Tibial artery (tissue), 4 donors: ENCODE measurements at regions not wholly inside any gene's neighbourhood (a gene's known extent, or its start where the extent isn't known, plus 50 kb on each side); places are given as distances from the start of the nearest gene placed in this dataset.
"Not testable (repeated sequence)": the region's sequence is repeated elsewhere in the genome, so short reads cannot be mapped to it uniquely, and the experiment has no call there.

Experiments
- DNase-seq, 2 donors: peaks; one replicate each; pipeline ENCODE4 v3.0.0-alpha.2; 2019
- H3K27ac ChIP-seq, 2 donors: fragments of 200-600 bp; sonication (generic) in 1 of 2; 1 replicate in 1 of 2; 2 replicates in 1 of 2; pipeline ENCODE4 v1.5.1; 2018 to 2019; ENCODE audit warnings: mild to moderate bottlenecking in 1 of 2
- H3K27me3 ChIP-seq, 2 donors: fragments of 200-600 bp; sonication (generic) in 1 of 2; one replicate each; pipeline versions ENCODE4 v1.5.1 to v1.6.0; 2016 to 2019
- H3K36me3 ChIP-seq, 3 donors: fragments of 200-600 bp; sonication (generic) in 2 of 3; one replicate each; pipeline ENCODE4 v1.5.1; 2016 to 2019; ENCODE audit warnings: mild to moderate bottlenecking in 2 of 3
- H3K4me1 ChIP-seq, 4 donors: fragments of 200-600 bp; sonication (generic) in 2 of 4; 1 replicate in 3 of 4; 2 replicates in 1 of 4; pipeline ENCODE4 v1.5.1; 2016 to 2019
- H3K4me3 ChIP-seq, 2 donors: fragments of 200-600 bp; sonication (generic) in 1 of 2; 1 replicate in 1 of 2; 2 replicates in 1 of 2; pipeline ENCODE4 v1.5.1; 2018 to 2019; ENCODE audit warnings: mild to moderate bottlenecking in 2 of 2
- H3K9me3 ChIP-seq, 3 donors: fragments of 200-600 bp; sonication (generic) in 1 of 3; one replicate each; pipeline ENCODE4 v1.5.1; 2016 to 2019
- CTCF ChIP-seq, 2 experiments: fragments of 200-600 bp in 1 of 2; fragments of 450-650 bp in 1 of 2; IDR thresholded peaks; one replicate each; pipeline ENCODE4 v1.5.1; 2017 to 2019; ENCODE audit warnings: antibody characterized with exemption in 2 of 2, mild to moderate bottlenecking in 1 of 2, moderate library complexity in 1 of 2
- intact Hi-C: fragments of 100-400 bp; cut with DNase I; formaldehyde crosslinking; loops from one replicate; pipeline ENCODE4 v1.15.0; 2023; ENCODE audit warnings: low total_unique reads

DNA sequence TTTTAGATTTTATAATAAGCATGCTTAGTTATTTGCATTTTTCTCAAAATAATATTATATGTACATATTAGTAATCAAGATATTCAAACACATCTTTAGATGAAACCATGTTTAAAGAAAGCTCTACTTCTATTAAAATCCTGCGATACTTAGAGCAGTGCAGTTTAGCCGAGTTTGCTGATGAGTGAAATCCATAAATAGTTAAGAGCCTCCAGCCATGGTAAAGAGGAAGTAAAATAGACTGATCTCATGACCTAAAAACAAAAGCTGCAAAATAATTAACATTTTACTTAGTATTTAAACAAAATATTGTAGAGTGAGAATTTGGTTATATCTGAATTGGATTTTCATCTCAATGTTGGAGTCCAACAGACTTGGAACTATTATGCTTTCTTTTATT, 147.4 kb upstream of the NRIP1 start:
- H3K4me3 ChIP-seq: no peak overlapping the region
- no peaks in the 10 kb centered on the region for H3K27me3 ChIP-seq
- DNase-seq: no peak
- no peaks in the 10 kb centered on the region for H3K9me3 ChIP-seq
- H3K4me1 ChIP-seq: no peaks in the 10 kb centered on the region
- no peaks in the 10 kb centered on the region for H3K36me3 ChIP-seq
- TF ChIP-seq CTCF (IDR thresholded peaks at IDR 0.05): no peak
- intact Hi-C loops: no loop called here
- no peak overlapping the region for H3K27ac ChIP-seq

GRCh38 chr21:15218476-15218875, 153.7 kb upstream of the NRIP1 start:
- H3K9me3 ChIP-seq, intact Hi-C loops, DNase-seq, H3K27ac ChIP-seq, H3K27me3 ChIP-seq, H3K4me1 ChIP-seq, H3K36me3 ChIP-seq, H3K4me3 ChIP-seq: not testable (repeated sequence)

- H3K9me3 ChIP-seq: no peaks in the 10 kb centered on the region
- H3K27ac ChIP-seq: no peak overlapping the region
- no peaks in the 10 kb centered on the region for H3K27me3 ChIP-seq
- no peaks in the 10 kb centered on the region for H3K36me3 ChIP-seq
- no peak overlapping the region for H3K4me3 ChIP-seq
- H3K4me1 ChIP-seq: peaks cover 0 to 8% (median 0%) of the 10 kb centered on the region in 4 donors
- intact Hi-C loops: no loop called here
- DNase-seq: no peak
- no peak for TF ChIP-seq CTCF (IDR thresholded peaks at IDR 0.05)
Observed at GRCh38 chr21:15219039-15219438, 154.2 kb upstream of the NRIP1 start.

- DNase-seq: no peak
- intact Hi-C loops: no loop called here
- TF ChIP-seq CTCF (IDR thresholded peaks at IDR 0.05): no peak
- Histone ChIP-seq H3K4me3 (no peak overlapping the region), H3K36me3 (no peaks in the 10 kb centered on the region), H3K27ac (no peak overlapping the region), H3K4me1 (peaks cover 0 to 8% (median 0%) of the 10 kb centered on the region in 4 donors), H3K27me3 (no peaks in the 10 kb centered on the region), H3K9me3 (no peaks in the 10 kb centered on the region)
Observed at GRCh38 chr21:15219894-15220293, 155.1 kb upstream of the NRIP1 start.

GRCh38 chr21:15221799-15222386, 157.1 kb upstream of the NRIP1 start:
- TF ChIP-seq CTCF (IDR thresholded peaks at IDR 0.05): no peak
- intact Hi-C loops: no loop called here
- Histone ChIP-seq H3K4me1 (peaks cover 0 to 8% (median 0%) of the 10 kb centered on the region in 4 donors), H3K4me3 (no peak overlapping the region), H3K27ac (no peak overlapping the region), H3K27me3 (no peaks in the 10 kb centered on the region), H3K9me3 (no peaks in the 10 kb centered on the region), H3K36me3 (no peaks in the 10 kb centered on the region)
- no peak for DNase-seq

GRCh38 chr21:15222707-15223106, 157.9 kb upstream of the NRIP1 start:
- peaks cover 0 to 8% (median 0%) of the 10 kb centered on the region in 4 donors for H3K4me1 ChIP-seq
- H3K4me3 ChIP-seq: no peak overlapping the region
- no peaks in the 10 kb centered on the region for H3K9me3 ChIP-seq
- no peak for DNase-seq
- intact Hi-C loops: no loop called here
- no peak for TF ChIP-seq CTCF (IDR thresholded peaks at IDR 0.05)
- H3K27ac ChIP-seq: no peak overlapping the region
- H3K27me3 ChIP-seq: no peaks in the 10 kb centered on the region
- no peaks in the 10 kb centered on the region for H3K36me3 ChIP-seq
